Stimulated activated CD4-positive, alpha-beta T cell treated with anti-CD3 and anti-CD28 coated beads, Interleukin-15, amount 100 ng/mL, for 48 hours (primary cell): ENCODE measurements at regions not wholly inside any gene's neighbourhood (a gene's known extent, or its start where the extent isn't known, plus 50 kb on each side); places are given as distances from the start of the nearest gene placed in this dataset.

ENCODE experiments used
- DNase-seq, 2 donors: peaks; one replicate each; pipeline ENCODE4 v3.0.0-alpha.2; 2020; ENCODE audit warnings: low read depth in 2 of 2

DNA sequence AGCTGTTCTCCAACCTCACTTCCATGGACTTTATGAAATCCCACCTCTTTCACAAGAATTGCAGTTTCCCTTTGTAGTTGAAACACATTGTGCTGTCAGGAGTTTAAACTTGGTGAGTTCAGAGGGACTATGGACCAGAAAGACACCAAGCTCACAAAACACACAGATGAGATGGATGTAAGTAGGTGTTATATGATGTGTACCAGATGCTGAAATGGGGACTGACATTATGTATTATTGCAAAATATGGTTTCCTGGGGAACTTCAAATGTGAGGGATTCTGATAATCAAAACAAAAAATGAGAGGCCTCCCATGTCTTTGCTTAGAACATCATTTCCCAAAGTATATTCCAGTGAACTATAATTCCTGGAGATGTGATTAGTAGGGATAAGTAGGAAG lies 401.1 kb upstream of the ARID1B start:
- no peak for DNase-seq

DNA sequence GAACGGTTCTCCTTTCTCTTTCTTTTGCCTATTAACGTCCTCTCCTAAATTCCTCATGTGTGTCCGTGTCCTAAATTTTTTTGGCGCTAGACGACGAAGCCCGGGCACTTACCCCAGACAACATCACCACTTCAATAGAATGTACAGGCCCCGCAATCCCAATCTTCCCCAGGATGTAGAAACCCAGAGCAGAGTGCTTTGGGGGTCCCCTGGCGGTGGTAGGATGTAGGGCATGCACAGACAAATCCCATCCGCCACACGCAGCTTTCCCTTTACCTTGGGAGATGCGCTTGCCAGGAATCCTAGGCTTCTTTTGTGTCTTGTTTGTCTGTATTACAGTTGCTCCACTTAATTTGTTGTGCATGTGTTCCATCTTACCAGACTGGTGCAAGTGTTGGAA lies 417.3 kb upstream of the ARID1B start:
- DNase-seq, result no peak

DNA sequence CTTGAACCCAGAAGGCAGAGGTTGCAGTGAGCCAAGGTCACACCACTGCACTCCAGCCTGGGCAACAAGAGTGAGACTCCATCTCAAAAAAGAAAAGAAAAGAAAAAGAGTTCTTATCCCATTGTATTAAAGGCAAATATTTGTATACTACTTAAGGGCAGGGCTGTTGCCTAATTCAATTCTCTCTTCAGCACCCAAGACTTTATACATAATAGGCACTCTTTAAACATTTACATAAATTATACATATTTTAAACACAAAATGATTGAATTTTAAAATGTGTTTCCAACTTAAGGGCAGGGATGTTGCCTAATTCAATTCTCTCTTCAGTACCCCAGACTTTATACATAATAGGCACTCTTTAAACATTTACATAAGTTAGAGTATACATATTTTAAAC lies 424.3 kb upstream of the ARID1B start:
- no peak for DNase-seq

DNA sequence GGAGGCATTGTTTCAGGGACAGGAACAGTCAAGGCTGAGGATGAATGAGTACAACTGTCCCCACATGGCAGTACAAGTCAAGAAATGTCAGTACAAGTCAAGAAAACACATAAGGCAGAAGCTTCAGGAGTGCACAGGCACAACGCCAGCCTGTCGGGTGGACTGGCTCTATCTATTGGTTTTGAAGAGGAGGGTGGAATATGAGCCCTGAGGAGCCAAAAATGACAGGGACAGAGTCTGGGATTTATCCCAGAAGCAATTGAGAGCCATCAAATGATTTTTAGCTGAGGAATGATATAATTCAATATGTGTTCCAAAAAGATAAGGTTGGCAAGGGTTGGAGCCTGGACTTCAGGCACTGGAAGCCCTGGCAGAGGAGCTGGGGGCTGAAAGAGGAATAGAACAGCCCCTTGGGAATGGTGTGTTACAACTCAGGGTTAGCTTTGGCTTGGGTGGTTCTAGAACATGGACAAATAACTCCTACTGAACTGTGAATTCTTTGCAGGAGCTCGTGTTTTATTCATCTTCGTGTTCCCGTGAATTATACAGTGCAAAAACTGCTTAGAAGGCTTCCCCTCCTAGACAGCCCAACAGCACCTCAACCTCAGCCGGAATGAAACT lies 425.7 kb upstream of the ARID1B start:
- no peak for DNase-seq

DNA sequence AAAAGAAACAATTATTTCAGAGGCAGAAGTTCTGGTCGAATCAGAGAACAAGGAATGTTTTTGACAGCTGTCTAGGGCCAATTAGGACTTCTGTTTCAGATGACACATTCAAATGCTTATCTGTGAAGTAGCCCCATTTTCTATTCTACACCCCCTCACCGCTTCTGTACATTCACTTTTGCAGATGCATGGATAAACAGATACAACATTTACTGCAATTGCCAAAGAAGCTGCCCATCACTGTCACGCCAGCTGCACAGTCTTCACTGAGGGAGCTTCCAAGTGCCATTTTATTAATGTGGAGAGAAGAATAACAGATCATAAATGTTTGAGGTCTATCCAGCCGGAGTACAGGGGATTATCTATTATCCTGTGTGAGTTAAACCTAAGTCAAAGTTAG lies 426.8 kb upstream of the ARID1B start:
- DNase-seq, result no peak

DNA sequence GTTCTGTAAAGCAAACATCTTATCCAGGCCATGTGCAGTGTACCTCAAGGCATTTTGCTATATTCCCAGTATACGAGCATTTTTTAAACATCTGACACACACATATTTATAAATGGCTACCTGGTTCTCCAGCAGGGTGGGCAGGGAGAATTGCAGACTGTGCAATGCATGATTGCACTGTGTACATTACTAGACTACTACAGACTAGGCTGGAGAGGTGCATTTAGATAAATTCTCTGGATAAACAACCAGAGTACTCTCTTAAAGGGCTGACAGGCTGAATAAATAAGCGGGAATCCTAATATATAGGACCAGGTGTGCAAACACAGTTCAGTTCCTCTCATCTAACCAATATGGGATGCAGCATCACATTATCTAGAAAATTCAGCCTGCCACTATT lies 428.3 kb upstream of the ARID1B start:
- DNase-seq, result no peak

DNA sequence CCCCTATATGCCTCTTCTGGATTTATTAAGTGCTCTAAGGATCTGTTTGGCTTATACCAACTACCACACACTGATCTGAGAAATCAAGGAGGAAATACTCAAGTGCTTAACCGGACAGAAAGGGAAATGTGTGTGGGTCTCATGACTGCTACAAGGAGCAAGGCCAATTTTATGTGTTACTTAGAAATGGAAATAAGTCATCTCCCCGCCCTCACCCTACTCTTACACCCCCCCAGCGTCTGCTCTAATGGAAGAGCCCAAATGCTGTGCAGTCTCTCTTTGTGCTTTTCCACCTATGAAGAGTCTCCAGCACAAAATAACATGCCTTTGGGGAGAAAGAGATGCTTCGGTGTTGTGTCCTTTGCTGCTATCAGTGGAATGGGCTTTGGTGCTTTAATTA lies 428.8 kb upstream of the ARID1B start:
- DNase-seq, result no peak

DNA sequence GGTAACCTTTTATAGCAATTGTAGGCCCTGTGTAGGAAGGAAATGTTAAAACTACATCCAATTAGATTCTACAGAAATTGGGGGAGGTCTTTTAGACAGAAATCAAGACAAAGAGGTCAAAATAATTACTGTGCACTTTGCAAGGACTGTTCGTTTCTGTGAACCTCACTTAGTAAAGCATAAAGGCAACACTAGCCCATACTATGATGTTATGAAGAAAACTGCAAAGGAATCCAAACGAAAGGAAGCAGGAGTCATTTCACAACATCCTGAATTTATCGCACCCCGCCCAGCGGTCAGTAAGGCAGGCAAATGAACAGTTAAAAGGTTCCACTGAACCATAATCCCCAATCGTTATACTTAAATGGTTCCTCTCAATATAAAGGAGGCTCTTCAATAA lies 429.5 kb upstream of the ARID1B start:
- DNase-seq, result no peak

DNA sequence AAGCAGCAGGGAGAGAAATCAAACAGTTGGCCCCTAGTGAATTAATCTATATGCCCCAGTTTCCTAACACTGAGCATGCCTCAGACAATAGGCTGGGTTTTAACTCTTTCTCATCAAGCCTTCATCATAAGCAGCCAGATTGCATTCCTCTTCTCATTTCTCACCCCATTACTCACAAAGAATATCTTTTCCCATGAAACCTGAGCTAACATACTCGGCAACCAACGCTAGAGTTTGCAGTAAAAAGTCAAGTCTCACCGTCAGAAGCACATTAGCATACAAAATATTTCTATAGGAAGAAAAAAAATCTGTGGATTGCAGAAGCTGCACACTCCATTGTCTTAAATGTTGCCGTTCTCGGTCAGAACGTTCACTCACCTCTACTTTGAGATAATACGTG lies 429.9 kb upstream of the ARID1B start:
- DNase-seq, result no peak

DNA sequence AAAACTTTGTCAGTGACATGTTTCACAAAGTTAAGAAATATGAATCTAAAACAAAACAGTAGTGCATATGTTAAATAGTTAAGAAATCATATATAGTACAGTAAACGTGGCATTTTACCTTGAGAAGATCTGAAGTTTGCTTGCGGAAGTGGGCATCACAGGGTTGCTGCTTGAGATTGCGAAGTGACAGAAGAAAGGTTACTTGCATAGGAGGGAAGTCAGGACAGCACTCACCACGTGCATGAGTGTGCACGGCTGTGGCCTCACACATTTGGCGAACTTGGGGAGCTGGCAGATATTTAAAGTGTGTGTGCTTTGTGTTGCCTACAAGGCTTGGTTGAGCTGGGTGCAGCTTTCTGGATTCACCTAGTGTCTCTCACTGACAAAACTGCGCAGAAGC lies 431.5 kb upstream of the ARID1B start:
- DNase-seq, result no peak

DNA sequence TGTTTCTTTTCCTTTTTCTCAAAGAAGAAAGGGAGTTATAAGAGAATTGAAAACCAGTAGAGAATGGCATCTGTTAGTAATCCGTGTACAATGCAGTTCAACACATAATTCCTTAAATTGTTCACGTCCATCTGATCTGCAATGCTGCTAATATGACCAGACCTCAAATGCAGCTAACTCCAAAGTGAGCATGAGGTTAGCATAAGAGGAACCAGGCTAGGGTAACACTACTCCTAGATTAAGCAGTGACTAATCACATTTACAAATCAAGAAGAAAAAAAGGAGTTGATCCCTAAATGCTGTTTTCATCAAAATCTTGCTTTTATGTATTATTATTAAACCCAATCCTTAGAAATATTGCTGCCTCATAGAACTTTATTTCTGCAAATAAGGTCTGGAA lies 432.7 kb upstream of the ARID1B start:
- no peak for DNase-seq

DNA sequence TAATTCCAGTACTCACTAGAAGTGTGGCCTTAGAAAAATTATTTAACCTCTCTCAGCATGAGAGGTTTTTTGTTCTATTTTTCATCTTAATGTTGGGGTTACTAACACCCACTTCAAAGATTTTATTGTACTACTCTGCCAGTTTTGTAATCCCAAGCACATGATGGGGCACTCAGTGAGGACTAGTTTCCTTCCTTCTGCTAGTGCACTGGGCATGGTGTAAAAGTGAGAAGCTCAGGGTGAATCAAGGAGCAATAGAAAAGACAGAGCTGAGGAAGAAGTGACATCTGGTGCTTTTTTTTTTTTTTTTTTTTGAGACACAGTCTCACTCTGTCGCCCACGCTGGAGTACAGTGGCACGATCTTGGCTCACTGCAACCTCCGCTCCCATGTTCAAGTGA lies 439.4 kb upstream of the ARID1B start:
- DNase-seq, result no peak

DNA sequence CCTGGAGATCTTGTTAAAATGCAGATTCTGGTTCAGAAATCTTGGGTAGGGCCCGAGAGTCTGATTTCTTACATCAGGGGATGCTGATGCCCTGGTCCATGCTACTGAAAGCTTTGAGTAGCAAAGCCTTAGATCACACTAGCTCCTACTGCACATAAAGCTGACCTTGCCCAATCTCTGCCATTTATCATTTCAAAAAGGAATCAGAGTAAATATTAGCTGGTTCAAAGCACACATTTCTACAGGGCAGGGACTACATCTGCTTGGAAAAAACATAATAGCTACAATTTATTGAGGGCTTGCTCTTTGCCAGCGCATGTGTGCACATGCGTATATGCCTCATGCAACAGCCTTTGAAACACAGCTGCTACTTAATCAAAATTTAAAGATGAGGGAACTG lies 440.4 kb upstream of the ARID1B start:
- no peak for DNase-seq

DNA sequence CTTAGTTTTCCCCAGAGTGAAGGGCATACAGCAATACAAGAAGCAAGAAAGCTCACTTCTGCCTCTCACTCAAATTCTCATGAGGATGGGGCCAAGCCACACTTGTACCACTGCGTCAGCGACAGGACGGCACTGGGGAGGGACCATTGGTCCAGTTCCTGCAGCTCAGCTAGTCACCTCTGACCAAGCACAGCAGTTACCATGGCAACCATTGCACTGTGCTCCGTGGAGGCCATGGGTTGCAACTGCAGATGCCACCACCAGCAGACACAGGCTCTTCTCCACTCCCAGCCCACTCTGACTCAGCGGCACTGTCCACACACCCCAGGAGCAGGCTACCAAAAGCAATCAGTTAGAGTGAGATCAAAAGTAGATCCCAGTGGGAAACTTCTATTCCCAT lies 441.1 kb upstream of the ARID1B start:
- DNase-seq, result no peak

DNA sequence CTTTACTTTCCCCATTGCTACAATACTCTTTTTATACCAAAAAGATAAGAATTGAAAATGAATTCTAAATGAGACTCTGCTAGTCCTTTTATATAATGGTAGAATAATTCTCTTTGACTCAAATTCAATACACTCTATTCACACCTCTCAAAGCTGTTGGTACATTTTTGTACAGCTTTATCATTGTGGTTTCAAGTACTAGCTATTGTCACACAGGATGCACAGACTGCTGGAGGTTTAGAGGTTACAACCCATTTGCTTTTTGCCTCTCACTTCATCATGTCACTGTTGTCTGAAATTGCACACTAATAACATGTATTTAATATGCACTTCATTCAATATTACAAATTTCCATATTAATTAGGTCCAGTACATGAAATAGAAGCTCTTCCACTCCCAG lies 442.2 kb upstream of the ARID1B start:
- no peak for DNase-seq

DNA sequence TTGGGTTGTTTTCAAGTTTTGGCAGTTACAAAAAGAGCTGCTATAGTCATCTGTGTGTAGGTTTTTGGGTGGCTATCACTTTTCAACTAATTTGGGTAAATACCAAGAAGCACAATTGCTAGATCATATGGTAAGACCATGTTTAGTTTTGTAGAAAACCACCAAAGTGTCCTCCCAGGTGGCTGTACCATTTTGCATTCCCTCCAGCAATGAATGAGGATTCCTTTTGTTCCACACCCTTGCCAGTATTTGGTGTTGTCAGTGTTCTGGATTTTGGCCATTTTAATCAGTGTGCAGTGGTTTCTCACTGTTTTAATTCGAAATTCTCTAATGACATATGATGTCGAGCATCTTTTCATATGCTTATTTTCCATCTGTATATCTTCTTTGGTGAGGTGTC lies 457.5 kb upstream of the ARID1B start:
- no peak for DNase-seq

DNA sequence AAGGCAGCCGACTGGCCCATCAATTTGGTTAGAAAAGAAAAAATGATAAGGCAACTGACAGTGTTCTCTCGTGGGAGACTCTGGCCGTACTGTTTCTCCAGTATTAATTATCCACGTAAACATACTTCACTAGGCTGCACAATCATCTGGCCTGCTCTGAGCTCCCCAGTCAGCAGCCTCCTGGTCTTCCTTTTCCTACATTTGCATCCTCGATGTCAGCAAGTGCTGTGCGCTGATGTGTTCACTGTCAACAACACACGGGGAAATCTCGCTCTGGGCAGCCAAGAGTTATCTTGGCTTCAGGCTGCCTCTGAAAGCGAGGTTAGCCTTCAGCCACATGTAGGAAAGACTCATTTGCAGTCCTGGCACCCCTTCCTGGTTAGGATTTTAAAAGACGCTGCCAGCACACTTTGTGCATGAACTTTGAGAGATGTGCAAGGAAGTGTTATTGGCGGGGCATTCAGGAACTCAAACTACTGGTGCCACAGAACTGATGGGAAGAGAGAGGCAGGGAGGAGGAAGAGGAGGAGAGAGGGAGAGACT lies 460.5 kb upstream of the ARID1B start:
- no peak for DNase-seq

DNA sequence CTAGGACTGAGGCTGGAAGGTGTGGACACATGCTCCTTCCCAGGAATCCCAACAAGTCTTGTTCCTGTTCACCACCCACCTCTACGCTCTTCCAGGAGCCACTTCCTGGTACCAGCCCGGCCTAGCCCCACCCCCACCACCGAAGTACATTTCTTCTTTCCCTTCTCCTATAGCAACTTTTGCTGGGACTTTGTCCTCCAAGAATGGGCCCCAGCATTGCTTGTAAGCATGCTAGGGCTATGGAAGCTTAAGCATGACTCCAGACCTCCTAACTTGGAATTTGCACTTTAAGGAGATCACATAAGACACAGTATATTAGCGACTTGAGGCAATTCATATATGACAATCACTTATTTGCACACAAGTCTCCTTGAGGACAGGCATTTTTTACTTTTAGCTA lies 462.0 kb upstream of the ARID1B start:
- no peak for DNase-seq

DNA sequence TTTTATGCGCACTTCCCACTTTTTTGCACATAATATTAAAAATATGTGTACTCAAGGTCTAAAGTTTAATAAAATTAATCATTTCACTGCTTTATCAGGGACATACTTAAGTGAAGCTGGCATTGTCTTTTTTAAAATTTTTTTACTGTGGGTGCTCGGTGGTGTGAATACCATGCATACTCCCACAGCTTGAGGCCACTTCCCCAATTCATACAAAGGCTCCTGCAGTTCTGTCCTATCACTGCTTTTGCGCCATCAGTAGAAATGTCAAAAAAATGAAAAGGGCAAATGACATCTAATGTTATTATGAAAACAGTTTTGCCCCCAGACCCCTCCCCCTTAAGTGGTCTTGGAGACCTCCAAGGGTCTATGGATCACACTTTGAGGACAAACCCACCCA lies 464.1 kb upstream of the ARID1B start:
- DNase-seq, result no peak

DNA sequence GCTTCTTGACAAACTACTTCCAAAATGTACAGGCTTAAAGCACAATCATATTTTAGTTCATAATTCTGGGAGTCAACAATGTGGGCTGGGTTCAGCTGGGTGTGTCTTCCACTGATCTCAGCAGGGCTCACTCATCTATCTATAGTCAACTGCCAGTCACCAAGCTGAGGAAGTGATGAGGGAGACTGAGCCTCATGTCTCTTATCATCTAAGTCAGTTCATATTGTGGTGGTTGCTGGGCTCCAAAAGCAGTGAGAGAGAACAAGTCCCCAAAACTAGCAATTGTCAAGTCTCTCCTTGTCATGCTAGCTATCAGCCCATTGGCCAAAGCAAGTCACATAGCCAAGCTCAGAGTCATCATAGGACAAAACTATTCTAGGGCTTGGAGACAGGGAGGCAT lies 465.9 kb upstream of the ARID1B start:
- no peak for DNase-seq

DNA sequence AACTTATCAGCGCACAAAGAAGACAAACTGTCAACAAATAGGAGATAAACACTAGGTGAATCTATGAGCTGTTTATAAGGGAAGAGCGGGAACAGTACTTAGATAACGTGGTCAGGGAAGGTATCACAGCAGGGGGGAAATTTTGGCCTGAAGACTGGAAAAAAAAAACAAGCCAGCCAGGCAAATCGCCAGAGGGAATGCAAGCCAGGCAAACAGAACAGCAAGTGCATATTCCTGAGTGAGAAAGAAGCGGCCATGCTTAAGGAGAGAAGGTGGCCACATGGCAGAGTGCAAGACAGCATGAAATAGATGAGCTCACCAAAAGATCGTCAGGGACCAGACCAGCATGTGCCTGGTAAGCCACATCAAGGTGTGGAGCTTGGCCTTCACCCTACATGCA lies 466.5 kb upstream of the ARID1B start:
- DNase-seq, result no peak

DNA sequence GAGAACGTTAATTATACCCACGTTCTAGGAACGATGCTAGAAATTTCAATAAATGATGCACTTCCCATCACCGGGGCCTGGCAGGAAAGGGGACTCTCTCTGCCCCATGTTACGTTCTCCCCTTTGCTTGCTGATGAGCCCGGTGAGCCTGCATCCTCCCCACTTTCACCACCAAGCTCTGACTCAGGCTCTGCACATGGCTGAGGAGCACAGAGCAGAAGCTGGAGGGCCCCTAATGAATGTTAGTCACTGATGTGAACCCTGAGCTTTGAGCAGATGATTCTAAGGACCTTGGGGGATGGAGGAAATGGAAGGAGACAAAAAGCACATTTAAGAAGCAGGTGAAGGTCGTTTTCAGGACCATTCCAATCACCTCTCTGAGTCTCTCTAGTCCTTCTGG lies 468.2 kb upstream of the ARID1B start:
- DNase-seq, result no peak

DNA sequence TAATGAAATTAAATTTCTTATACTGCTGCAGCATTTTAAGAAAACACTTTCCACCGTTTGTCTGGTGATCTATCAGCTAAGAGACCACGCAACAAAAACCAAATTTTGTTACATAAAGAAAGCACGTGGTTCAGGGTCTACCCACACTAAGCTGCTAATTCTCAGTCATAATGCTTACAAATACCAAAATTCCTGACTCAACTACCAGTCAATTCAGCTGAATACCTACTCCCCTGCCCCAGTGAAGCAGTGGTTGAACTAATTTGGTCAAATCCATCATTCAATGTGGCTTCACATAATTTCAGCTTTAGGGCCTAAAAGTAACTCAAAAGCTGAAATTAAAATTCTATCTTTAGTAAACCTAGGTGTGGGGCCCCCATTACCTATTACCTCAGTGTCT lies 468.6 kb upstream of the ARID1B start:
- DNase-seq, result no peak

DNA sequence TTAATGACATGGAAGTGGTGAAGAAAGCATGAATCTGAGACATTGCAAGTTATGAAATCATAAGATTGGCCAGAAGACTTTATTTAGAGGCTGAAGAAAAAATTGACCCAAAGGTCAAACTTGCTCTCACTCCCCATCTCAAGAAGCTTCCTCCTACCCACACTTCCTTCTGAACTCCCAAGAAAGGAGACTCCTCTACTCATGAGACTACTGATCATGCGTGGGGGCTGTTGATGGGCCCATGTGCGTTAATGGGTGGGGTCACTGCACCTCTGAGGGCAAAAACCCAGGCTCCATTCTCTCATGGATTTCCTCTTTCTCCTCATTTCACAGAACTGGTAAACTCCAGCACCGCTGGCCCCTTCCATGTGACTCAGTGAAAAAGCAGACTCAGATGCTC lies 470.6 kb upstream of the ARID1B start:
- no peak for DNase-seq

DNA sequence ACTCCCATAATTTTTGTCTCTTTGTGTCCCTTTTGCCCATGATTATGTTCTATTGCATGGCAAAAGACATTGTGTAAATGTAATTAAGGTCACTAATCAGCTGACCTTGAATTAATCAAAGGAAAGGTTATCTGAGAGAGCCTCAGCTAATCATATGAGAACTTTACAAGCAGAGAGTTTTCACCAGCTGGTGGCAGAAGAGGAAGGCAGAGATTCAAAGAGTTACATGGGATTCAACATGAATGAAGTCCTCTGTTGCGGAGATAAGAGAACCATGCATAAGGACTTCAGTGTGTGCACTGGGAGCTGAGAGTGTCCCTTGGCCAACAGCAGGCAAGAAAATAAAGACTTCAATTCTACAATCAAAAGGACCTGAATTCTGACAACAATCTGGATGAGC lies 494.1 kb upstream of the ARID1B start:
- no peak for DNase-seq
